ENCODE measurements at regions not wholly inside any gene's neighbourhood (a gene's known extent, or its start where the extent isn't known, plus 50 kb on each side); places are given as distances from the start of the nearest gene placed in this dataset.

GRCh38 chr5:89233462-89233861, 350.5 kb upstream of the MEF2C start:
- no peak for TF ChIP-seq EP300 (IDR thresholded peaks at IDR 0.05; ENCODE audit: low read depth)
- no peak for TF ChIP-seq CTCF (IDR thresholded peaks at IDR 0.05)
